K562 (cell line): ENCODE measurements at regions not wholly inside any gene's neighbourhood (a gene's known extent, or its start where the extent isn't known, plus 50 kb on each side); places are given as distances from the start of the nearest gene placed in this dataset.

Experiments
- CEBPB ChIP-seq: fragments of 450-650 bp; IDR thresholded peaks from 2 replicates; pipeline ENCODE4 v1.6.1; 2016; ENCODE audit warnings: missing genetic modification characterization, missing compliant biosample characterization
- CREM ChIP-seq: IDR thresholded peaks from 2 replicates; pipeline ENCODE4 v1.6.1; 2014; ENCODE audit warnings: antibody characterized with exemption, low read depth
- DNMT1 ChIP-seq: fragments of 450-650 bp; IDR thresholded peaks from 2 replicates; pipeline ENCODE4 v1.6.1; 2016; ENCODE audit warnings: antibody characterized with exemption, mild to moderate bottlenecking
- DPF2 ChIP-seq: fragments of 450-650 bp; IDR thresholded peaks from 2 replicates; pipeline ENCODE4 v1.6.1; 2016
- NFRKB ChIP-seq: fragments of 450-650 bp; IDR thresholded peaks from 2 replicates; pipeline ENCODE4 v1.6.1; 2016; ENCODE audit warnings: low read depth
- REST ChIP-seq, 2 experiments: fragments of 450-650 bp; formaldehyde crosslinking in 1 of 2; IDR thresholded peaks; 2 replicates each; pipeline versions ENCODE4 v1.4.0 to v1.6.1; 2014 to 2020; ENCODE audit warnings: mild to moderate bottlenecking in 2 of 2, borderline replicate concordance in 1 of 2, low read depth in 1 of 2
- SMARCA4 ChIP-seq: fragments of 450-650 bp; IDR thresholded peaks from 2 replicates; pipeline ENCODE4 v1.6.1; 2016
- SMARCC2 ChIP-seq: fragments of 450-650 bp; IDR thresholded peaks from 2 replicates; pipeline ENCODE4 v1.6.1; 2017; ENCODE audit warnings: antibody characterized with exemption, moderate library complexity, mild to moderate bottlenecking, low read depth
- ZNF133 ChIP-seq: fragments of 250-450 bp; sonication (Bioruptor Pico); IDR thresholded peaks from 2 replicates; pipeline ENCODE4 v1.4.0; 2020; ENCODE audit warnings: mild to moderate bottlenecking
- TF ChIP-seq, protein P1 (sequence below), 2 experiments: IDR thresholded peaks; 2 replicates each; pipeline ENCODE4 v1.6.1; 2012; ENCODE audit warnings: improper control_type of control experiment in 2 of 2, low read depth in 2 of 2, low read length in 2 of 2, borderline replicate concordance in 1 of 2
- TF ChIP-seq, protein P2 (sequence below): sonication (generic); IDR thresholded peaks from 2 replicates; pipeline ENCODE4 v1.6.1; 2016
- TF ChIP-seq, protein P3 (sequence below), 2 experiments: fragments of 450-650 bp in 1 of 2; sonication (generic) in 1 of 2; formaldehyde crosslinking in 1 of 2; IDR thresholded peaks in 1 of 2; conservative IDR thresholded peaks in 1 of 2; 2 replicates each; pipeline versions ENCODE4 v1.6.1 to v1.8.1; 2016 to 2023; ENCODE audit warnings: mild to moderate bottlenecking in 2 of 2, moderate library complexity in 2 of 2, inconsistent platforms in 1 of 2, missing genetic modification reagents in 1 of 2
- TF ChIP-seq, protein P4 (sequence below): fragments of 450-650 bp; IDR thresholded peaks from 2 replicates; pipeline ENCODE4 v1.7.0; 2016; ENCODE audit warnings: borderline replicate concordance

DNA sequence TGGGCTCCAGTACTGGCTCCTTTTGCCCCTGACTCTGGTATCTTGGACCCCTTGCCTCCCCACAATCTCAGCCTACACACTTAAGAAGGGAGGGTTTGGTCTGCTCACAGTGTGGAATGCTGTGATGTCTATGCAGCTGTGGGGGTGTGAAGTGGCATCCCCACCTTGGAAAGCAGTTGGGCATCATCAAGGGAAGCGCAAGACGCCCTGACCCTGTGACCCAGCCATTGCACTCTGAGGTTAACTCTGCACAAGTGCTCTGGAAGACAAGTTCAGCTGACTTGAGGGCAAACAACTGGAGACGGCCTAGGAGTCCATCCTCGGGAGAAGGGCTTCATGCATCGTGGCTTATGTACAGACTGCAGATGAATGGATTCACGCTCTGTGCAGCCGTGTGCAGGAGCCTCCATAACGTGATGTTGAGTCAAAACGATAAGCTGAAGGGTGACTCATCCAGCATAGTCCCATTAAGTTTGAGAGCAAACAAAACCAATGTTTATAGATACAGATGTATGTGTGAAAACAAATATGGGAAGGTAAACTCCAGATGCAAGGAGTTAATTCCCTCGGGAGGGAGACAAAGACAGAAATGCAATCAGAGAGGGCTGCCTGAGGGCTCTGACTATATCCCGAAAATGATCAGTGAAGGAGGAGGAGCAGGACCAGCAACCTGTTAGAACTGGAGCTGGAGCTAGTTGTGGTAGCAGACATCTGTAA lies 86.8 kb downstream of the LSM3 start (continued):
- TF ChIP-seq, protein P1, sequence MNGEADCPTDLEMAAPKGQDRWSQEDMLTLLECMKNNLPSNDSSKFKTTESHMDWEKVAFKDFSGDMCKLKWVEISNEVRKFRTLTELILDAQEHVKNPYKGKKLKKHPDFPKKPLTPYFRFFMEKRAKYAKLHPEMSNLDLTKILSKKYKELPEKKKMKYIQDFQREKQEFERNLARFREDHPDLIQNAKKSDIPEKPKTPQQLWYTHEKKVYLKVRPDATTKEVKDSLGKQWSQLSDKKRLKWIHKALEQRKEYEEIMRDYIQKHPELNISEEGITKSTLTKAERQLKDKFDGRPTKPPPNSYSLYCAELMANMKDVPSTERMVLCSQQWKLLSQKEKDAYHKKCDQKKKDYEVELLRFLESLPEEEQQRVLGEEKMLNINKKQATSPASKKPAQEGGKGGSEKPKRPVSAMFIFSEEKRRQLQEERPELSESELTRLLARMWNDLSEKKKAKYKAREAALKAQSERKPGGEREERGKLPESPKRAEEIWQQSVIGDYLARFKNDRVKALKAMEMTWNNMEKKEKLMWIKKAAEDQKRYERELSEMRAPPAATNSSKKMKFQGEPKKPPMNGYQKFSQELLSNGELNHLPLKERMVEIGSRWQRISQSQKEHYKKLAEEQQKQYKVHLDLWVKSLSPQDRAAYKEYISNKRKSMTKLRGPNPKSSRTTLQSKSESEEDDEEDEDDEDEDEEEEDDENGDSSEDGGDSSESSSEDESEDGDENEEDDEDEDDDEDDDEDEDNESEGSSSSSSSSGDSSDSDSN (IDR thresholded peaks at IDR 0.05; ENCODE audit: borderline replicate concordance in 1 of 2, low read depth in 2 of 2, low read length in 2 of 2), result 0 out of 4 replicates have a peak, but pooled peaks of 1 of the 2 experiments have one; percentile 55
- TF ChIP-seq REST (IDR thresholded peaks at IDR 0.05; ENCODE audit: borderline replicate concordance), result peak; percentile 62
- no peak for TF ChIP-seq REST (CRISPR knock-in tag; IDR thresholded peaks at IDR 0.05; ENCODE audit: low read depth)
- no peak for TF ChIP-seq NFRKB
- peak; percentile 63; the same call in 1 of the 2 replicates for TF ChIP-seq SMARCC2
- TF ChIP-seq CEBPB (tag), result no peak
- peak; percentile 89 for TF ChIP-seq SMARCA4
- TF ChIP-seq, protein P2, sequence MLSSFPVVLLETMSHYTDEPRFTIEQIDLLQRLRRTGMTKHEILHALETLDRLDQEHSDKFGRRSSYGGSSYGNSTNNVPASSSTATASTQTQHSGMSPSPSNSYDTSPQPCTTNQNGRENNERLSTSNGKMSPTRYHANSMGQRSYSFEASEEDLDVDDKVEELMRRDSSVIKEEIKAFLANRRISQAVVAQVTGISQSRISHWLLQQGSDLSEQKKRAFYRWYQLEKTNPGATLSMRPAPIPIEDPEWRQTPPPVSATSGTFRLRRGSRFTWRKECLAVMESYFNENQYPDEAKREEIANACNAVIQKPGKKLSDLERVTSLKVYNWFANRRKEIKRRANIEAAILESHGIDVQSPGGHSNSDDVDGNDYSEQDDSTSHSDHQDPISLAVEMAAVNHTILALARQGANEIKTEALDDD, result 0 out of 2 replicates have a peak, but pooled peaks have one; percentile 41
- TF ChIP-seq DPF2, result peak; percentile 90
- peak; percentile 26; the same call in 1 of the 2 replicates for TF ChIP-seq CREM
- TF ChIP-seq, protein P3, sequence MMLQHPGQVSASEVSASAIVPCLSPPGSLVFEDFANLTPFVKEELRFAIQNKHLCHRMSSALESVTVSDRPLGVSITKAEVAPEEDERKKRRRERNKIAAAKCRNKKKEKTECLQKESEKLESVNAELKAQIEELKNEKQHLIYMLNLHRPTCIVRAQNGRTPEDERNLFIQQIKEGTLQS (IDR thresholded peaks at IDR 0.05), result peak; percentile 98
- TF ChIP-seq, protein P3 (CRISPR knock-in tag; conservative IDR thresholded peaks at IDR 0.05), result peak; percentile 91
- TF ChIP-seq ZNF133, result no peak
- no peak for TF ChIP-seq DNMT1
- TF ChIP-seq, protein P4, sequence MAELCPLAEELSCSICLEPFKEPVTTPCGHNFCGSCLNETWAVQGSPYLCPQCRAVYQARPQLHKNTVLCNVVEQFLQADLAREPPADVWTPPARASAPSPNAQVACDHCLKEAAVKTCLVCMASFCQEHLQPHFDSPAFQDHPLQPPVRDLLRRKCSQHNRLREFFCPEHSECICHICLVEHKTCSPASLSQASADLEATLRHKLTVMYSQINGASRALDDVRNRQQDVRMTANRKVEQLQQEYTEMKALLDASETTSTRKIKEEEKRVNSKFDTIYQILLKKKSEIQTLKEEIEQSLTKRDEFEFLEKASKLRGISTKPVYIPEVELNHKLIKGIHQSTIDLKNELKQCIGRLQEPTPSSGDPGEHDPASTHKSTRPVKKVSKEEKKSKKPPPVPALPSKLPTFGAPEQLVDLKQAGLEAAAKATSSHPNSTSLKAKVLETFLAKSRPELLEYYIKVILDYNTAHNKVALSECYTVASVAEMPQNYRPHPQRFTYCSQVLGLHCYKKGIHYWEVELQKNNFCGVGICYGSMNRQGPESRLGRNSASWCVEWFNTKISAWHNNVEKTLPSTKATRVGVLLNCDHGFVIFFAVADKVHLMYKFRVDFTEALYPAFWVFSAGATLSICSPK, result no peak
